ENCODE measurements at regions not wholly inside any gene's neighbourhood (a gene's known extent, or its start where the extent isn't known, plus 50 kb on each side); places are given as distances from the start of the nearest gene placed in this dataset.
A peak's percentile ranks its signal among the peaks of the same experiment; 100 is the strongest.

- H2BK12ac ChIP-seq (ENCODE audit: low read depth, low read length), result no peak overlapping the region; the same call in 1 of the 2 replicates
- H3K36me3 ChIP-seq (ENCODE audit: control insufficient read depth in 2 of 4, insufficient read depth in 4 of 4, low read length in 3 of 4), result no peaks in the 10 kb centered on the region
- H3K79me1 ChIP-seq (ENCODE audit: low read depth, low read length), result no peaks in the 10 kb centered on the region
- no peak overlapping the region for H3K9ac ChIP-seq (replicated peaks in 1 of 4; ENCODE audit: extremely low read depth in 1 of 4, low read depth in 3 of 4, low read length in 3 of 4)
- H3K4me1 ChIP-seq (replicated peaks in 1 of 4; ENCODE audit: control insufficient read depth in 3 of 4, insufficient read depth in 4 of 4, low read length in 3 of 4), result peaks cover 4 to 23% (median 15%) of the 10 kb centered on the region in 4 experiments
- no peak overlapping the region for H3K4ac ChIP-seq (replicated peaks; ENCODE audit: insufficient read length, low read depth, low read length)
- H3K23me2 ChIP-seq (ENCODE audit: low read depth, low read length), result no peaks in the 10 kb centered on the region; the same call in 1 of the 2 replicates
- no peaks in the 10 kb centered on the region for H4K20me1 ChIP-seq (replicated peaks in 1 of 2; ENCODE audit: control insufficient read depth in 1 of 2, insufficient read depth in 2 of 2, low read length in 2 of 2)
- no peak for FAIRE-seq
- H4K5ac ChIP-seq (ENCODE audit: insufficient read length, low read depth, low read length), result no peak overlapping the region
- H2BK5ac ChIP-seq (ENCODE audit: low read depth, low read length), result no peak overlapping the region; the same call in 1 of the 2 replicates
- peak overlapping the region; percentile 39; the same call in 1 of the 2 replicates for H2AK5ac ChIP-seq (ENCODE audit: low read depth, low read length)
- WGBS, 2 experiments (ENCODE audit: extremely low coverage in 1 of 2, insufficient coverage in 1 of 2, insufficient read length in 1 of 2, insufficient replicate concordance in 2 of 2, low coverage in 1 of 2, low lambda C conversion rate in 2 of 2, missing lambda C conversion rate in 1 of 2), result 79% methylated on average over 7 of the region's 7 CpGs; no CpG with 5 or more reads in 1 of the 2 experiments
- POLR2A ChIA-PET (ENCODE audit: partially characterized antibody), result interaction anchor here (1.0 to 1.3 kb wide), 2 partner anchors 53 to 61 kb away, joined by 3 read pairs; no protein-coding TSS in a partner anchor
- H2AFZ ChIP-seq (ENCODE audit: low read length), result no peak overlapping the region
- CTCF ChIA-PET (ENCODE audit: partially characterized antibody), result interaction anchor here (0.8 to 1.5 kb wide), 4 partner anchors 10 to 328 kb away, joined by 3 to 6 read pairs (median 3); no protein-coding TSS in a partner anchor
- no peaks in the 10 kb centered on the region for H3K9me3 ChIP-seq (ENCODE audit: insufficient read depth in 2 of 2, low read depth in 1 of 2, low read length in 1 of 2)
- H3K56ac ChIP-seq (replicated peaks; ENCODE audit: insufficient read length, low read depth, low read length), result no peak overlapping the region
- no peak overlapping the region for H3K18ac ChIP-seq (ENCODE audit: extremely low read depth, low read length)
- H3K79me2 ChIP-seq (ENCODE audit: control insufficient read depth in 1 of 2, insufficient read depth in 2 of 2, low read length in 2 of 2), result no peaks in the 10 kb centered on the region
- H3K23ac ChIP-seq (ENCODE audit: insufficient read length), result no peak overlapping the region
- H3K4me3 ChIP-seq (ENCODE audit: extremely low read depth in 1 of 4, insufficient read depth in 2 of 4, low read depth in 3 of 4, low read length in 4 of 4), result no peak overlapping the region
- H2BK20ac ChIP-seq (ENCODE audit: low read length), result no peak overlapping the region
- no peaks in the 10 kb centered on the region; a peak in 2 of 7 replicates for H3K27me3 ChIP-seq (replicated peaks in 1 of 4; ENCODE audit: control insufficient read depth in 3 of 4, extremely low read depth in 1 of 4, insufficient read depth in 3 of 4, low read length in 3 of 4)
- DNase-seq (ENCODE audit: low read depth in 1 of 2, low spot score in 2 of 2), result no peak
- H2BK15ac ChIP-seq (ENCODE audit: low read length), result no peak overlapping the region
- H4K91ac ChIP-seq (replicated peaks; ENCODE audit: insufficient read length, low read length), result no peak overlapping the region
- H3K4me2 ChIP-seq (ENCODE audit: insufficient read depth in 1 of 2, low read depth in 2 of 2, low read length in 2 of 2), result no peak overlapping the region; a peak in 1 of 4 replicates
- H3K27ac ChIP-seq (ENCODE audit: low read depth, low read length), result no peak overlapping the region
- no peak for TF ChIP-seq SP4 (IDR thresholded peaks at IDR 0.05; ENCODE audit: low read length)
- no peak for TF ChIP-seq YY1 (IDR thresholded peaks at IDR 0.05; ENCODE audit: low read depth, low read length)
- no peak for TF ChIP-seq TCF12 (IDR thresholded peaks at IDR 0.05; ENCODE audit: low read depth, low read length)
- no peak overlapping the region for H2BK120ac ChIP-seq (replicated peaks; ENCODE audit: low read depth, low read length)
- H4K8ac ChIP-seq (ENCODE audit: extremely low read depth, insufficient read depth, low read length), result 0 out of 2 replicates have a peak overlapping the region, but pooled peaks have one; percentile 68
- H3K14ac ChIP-seq (ENCODE audit: insufficient read length), result no peak overlapping the region
Measured at GRCh38 chr9:129283291-129283691, 105.2 kb upstream of the IER5L start.
